SK-N-SH treated with all-trans-retinoic acid at 6 μM for 48 hours (cell line): ENCODE measurements at regions not wholly inside any gene's neighbourhood (a gene's known extent, or its start where the extent isn't known, plus 50 kb on each side); places are given as distances from the start of the nearest gene placed in this dataset.

ENCODE experiments used
- ATAC-seq: fragments of 200-7000 bp; cut with Tn5 transposase; 3 replicates; pipeline ENCODE4 v1.9.1; 2020; ENCODE audit warnings: mild to moderate bottlenecking, moderate library complexity
- ARNTL ChIP-seq: fragments of 450-650 bp; formaldehyde crosslinking; IDR thresholded peaks from 2 replicates; pipeline ENCODE4 v1.5.0; 2020; ENCODE audit warnings: low read depth, mild to moderate bottlenecking, moderate library complexity, borderline replicate concordance
- BACH2 ChIP-seq: fragments of 250-450 bp; sonication (Bioruptor Pico); IDR thresholded peaks from 2 replicates; pipeline ENCODE4 v1.9.0; 2021; ENCODE audit warnings: mild to moderate bottlenecking, borderline replicate concordance
- ESRRG ChIP-seq: fragments of 250-450 bp; sonication (Bioruptor Pico); IDR thresholded peaks from 2 replicates; pipeline ENCODE4 v1.6.1; 2021; ENCODE audit warnings: mild to moderate bottlenecking
- GLIS3 ChIP-seq: fragments of 250-450 bp; sonication (Bioruptor Pico); IDR thresholded peaks from 2 replicates; pipeline ENCODE4 v1.5.0; 2020; ENCODE audit warnings: mild to moderate bottlenecking, moderate library complexity
- ISL1 ChIP-seq: fragments of 250-450 bp; sonication (Bioruptor Pico); IDR thresholded peaks from 2 replicates; pipeline ENCODE4 v2.1.2; 2022; ENCODE audit warnings: mild to moderate bottlenecking, moderate library complexity
- OSR1 ChIP-seq: fragments of 250-450 bp; sonication (Bioruptor Pico); IDR thresholded peaks from 2 replicates; pipeline ENCODE4 v1.8.0; 2022; ENCODE audit warnings: moderate library complexity, mild to moderate bottlenecking, inconsistent platforms
- PPARA ChIP-seq: fragments of 250-450 bp; sonication (Bioruptor Pico); IDR thresholded peaks from 2 replicates; pipeline ENCODE4 v1.5.0; 2020; ENCODE audit warnings: mild to moderate bottlenecking, borderline replicate concordance
- RARB ChIP-seq: fragments of 250-450 bp; sonication (Bioruptor Pico); IDR thresholded peaks from 2 replicates; pipeline ENCODE4 v1.8.0; 2021; ENCODE audit warnings: mild to moderate bottlenecking, moderate library complexity
- SNAI2 ChIP-seq: fragments of 250-450 bp; sonication (Bioruptor Pico); IDR thresholded peaks from 2 replicates; pipeline ENCODE4 v1.5.0; 2020; ENCODE audit warnings: mild to moderate bottlenecking, moderate library complexity
- TCF4 ChIP-seq: fragments of 250-450 bp; sonication (Bioruptor Pico); IDR thresholded peaks from 2 replicates; pipeline ENCODE4 v1.8.0; 2021; ENCODE audit warnings: mild to moderate bottlenecking, moderate library complexity, borderline replicate concordance
- TOX ChIP-seq: fragments of 250-450 bp; sonication (Bioruptor Pico); IDR thresholded peaks from 2 replicates; pipeline ENCODE4 v1.8.0; 2021; ENCODE audit warnings: mild to moderate bottlenecking, moderate library complexity, borderline replicate concordance
- ZFP3 ChIP-seq: fragments of 250-450 bp; sonication (Bioruptor Pico); IDR thresholded peaks from 2 replicates; pipeline ENCODE4 v1.5.0; 2020; ENCODE audit warnings: mild to moderate bottlenecking, moderate library complexity
- ZNF565 ChIP-seq: fragments of 450-650 bp; formaldehyde crosslinking; conservative IDR thresholded peaks from 2 replicates; pipeline ENCODE4 v1.5.0; 2020; ENCODE audit warnings: low read depth, mild to moderate bottlenecking, moderate library complexity
- ZNF70 ChIP-seq: fragments of 450-650 bp; formaldehyde crosslinking; IDR thresholded peaks from 2 replicates; pipeline ENCODE4 v1.5.0; 2020; ENCODE audit warnings: mild to moderate bottlenecking, moderate library complexity
- ZNF8 ChIP-seq: fragments of 450-650 bp; formaldehyde crosslinking; IDR thresholded peaks from 2 replicates; pipeline ENCODE4 v1.5.0; 2020; ENCODE audit warnings: mild to moderate bottlenecking, moderate library complexity
- TF ChIP-seq, protein P1 (sequence below): fragments of 250-450 bp; sonication (Bioruptor Pico); IDR thresholded peaks from 2 replicates; pipeline ENCODE4 v1.8.0; 2020; ENCODE audit warnings: mild to moderate bottlenecking, moderate library complexity, borderline replicate concordance
- TF ChIP-seq, protein P2 (sequence below): fragments of 250-450 bp; sonication (Bioruptor Pico); IDR thresholded peaks from 2 replicates; pipeline ENCODE4 v1.5.0; 2020; ENCODE audit warnings: mild to moderate bottlenecking, moderate library complexity
- TF ChIP-seq, protein P3 (sequence below): fragments of 250-450 bp; sonication (Bioruptor Pico); IDR thresholded peaks from 2 replicates; pipeline ENCODE4 v1.8.0; 2021; ENCODE audit warnings: low read depth, mild to moderate bottlenecking, moderate library complexity, borderline replicate concordance
- TF ChIP-seq, protein P4 (sequence below): fragments of 250-450 bp; sonication (Bioruptor Pico); IDR thresholded peaks from 2 replicates; pipeline ENCODE4 v1.5.1; 2020; ENCODE audit warnings: low read depth, mild to moderate bottlenecking, moderate library complexity

DNA sequence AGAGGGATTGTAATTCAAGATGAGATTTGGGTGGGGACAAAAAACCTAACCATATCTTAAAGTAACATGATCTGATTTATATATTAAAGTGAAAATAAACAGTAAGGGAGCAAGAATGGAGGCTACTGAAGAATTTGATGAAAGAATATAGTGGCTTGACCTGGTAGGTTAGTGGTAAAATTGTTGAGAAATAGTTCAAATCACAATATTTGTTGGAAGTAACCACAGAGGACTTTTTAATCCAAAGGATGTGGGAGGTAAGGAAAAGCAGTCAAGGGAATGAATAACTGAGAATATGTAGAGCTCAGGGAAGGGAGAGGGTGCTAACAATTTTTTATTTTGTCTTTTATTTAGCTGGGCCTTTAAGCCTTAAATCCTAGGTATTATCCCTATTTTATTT, 139.8 kb upstream of the HS3ST1 start:
- no peak for ATAC-seq
- TF ChIP-seq, protein P1, sequence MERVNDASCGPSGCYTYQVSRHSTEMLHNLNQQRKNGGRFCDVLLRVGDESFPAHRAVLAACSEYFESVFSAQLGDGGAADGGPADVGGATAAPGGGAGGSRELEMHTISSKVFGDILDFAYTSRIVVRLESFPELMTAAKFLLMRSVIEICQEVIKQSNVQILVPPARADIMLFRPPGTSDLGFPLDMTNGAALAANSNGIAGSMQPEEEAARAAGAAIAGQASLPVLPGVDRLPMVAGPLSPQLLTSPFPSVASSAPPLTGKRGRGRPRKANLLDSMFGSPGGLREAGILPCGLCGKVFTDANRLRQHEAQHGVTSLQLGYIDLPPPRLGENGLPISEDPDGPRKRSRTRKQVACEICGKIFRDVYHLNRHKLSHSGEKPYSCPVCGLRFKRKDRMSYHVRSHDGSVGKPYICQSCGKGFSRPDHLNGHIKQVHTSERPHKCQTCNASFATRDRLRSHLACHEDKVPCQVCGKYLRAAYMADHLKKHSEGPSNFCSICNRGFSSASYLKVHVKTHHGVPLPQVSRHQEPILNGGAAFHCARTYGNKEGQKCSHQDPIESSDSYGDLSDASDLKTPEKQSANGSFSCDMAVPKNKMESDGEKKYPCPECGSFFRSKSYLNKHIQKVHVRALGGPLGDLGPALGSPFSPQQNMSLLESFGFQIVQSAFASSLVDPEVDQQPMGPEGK (CRISPR knock-in tag) = no peak

DNA sequence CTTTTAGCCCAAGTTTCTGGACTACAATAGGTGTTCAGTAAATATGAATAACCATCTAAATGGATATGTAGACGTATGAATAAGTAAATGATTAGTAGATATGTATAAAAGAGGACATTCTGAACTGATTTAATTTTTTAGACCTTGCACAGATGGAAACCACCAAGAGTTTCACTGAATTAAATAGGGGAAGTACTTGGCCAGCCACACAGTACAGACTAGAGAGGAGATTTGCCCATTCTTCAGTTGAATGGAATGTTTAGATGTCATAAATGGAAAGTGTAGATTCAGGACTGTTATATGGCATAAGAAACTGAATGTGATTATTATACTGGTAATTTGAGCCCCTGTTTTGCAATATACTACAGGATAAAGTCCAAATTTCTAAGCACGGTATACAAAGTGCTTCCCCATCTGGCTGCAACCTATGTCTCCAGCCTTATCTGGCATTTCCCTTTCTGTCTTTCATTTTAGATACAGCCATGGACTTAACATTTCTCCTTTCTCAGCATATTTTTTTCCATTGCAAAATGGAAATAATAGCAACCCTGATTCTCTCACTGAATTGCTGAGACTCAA, 137.8 kb upstream of the HS3ST1 start:
- ATAC-seq = no peak
- no peak for TF ChIP-seq RARB
- no peak for TF ChIP-seq ESRRG
- TF ChIP-seq TCF4 (CRISPR knock-in tag) = no peak
- TF ChIP-seq ARNTL (CRISPR knock-in tag) = no peak
- TF ChIP-seq ZFP3 (CRISPR knock-in tag) = no peak
- no peak for TF ChIP-seq ZNF565 (CRISPR knock-in tag)
- TF ChIP-seq PPARA (CRISPR knock-in tag) = no peak
- TF ChIP-seq, protein P1 (CRISPR knock-in tag) = no peak
- TF ChIP-seq ZNF8 (CRISPR knock-in tag) = no peak
- TF ChIP-seq ISL1 (CRISPR knock-in tag) = no peak
- TF ChIP-seq, protein P2, sequence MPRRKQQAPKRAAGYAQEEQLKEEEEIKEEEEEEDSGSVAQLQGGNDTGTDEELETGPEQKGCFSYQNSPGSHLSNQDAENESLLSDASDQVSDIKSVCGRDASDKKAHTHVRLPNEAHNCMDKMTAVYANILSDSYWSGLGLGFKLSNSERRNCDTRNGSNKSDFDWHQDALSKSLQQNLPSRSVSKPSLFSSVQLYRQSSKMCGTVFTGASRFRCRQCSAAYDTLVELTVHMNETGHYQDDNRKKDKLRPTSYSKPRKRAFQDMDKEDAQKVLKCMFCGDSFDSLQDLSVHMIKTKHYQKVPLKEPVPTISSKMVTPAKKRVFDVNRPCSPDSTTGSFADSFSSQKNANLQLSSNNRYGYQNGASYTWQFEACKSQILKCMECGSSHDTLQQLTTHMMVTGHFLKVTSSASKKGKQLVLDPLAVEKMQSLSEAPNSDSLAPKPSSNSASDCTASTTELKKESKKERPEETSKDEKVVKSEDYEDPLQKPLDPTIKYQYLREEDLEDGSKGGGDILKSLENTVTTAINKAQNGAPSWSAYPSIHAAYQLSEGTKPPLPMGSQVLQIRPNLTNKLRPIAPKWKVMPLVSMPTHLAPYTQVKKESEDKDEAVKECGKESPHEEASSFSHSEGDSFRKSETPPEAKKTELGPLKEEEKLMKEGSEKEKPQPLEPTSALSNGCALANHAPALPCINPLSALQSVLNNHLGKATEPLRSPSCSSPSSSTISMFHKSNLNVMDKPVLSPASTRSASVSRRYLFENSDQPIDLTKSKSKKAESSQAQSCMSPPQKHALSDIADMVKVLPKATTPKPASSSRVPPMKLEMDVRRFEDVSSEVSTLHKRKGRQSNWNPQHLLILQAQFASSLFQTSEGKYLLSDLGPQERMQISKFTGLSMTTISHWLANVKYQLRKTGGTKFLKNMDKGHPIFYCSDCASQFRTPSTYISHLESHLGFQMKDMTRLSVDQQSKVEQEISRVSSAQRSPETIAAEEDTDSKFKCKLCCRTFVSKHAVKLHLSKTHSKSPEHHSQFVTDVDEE = no peak
- TF ChIP-seq BACH2 = no peak
- TF ChIP-seq, protein P3, sequence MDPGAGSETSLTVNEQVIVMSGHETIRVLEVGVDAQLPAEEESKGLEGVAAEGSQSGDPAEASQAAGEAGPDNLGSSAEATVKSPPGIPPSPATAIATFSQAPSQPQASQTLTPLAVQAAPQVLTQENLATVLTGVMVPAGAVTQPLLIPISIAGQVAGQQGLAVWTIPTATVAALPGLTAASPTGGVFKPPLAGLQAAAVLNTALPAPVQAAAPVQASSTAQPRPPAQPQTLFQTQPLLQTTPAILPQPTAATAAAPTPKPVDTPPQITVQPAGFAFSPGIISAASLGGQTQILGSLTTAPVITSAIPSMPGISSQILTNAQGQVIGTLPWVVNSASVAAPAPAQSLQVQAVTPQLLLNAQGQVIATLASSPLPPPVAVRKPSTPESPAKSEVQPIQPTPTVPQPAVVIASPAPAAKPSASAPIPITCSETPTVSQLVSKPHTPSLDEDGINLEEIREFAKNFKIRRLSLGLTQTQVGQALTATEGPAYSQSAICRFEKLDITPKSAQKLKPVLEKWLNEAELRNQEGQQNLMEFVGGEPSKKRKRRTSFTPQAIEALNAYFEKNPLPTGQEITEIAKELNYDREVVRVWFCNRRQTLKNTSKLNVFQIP (CRISPR knock-in tag) = no peak

DNA sequence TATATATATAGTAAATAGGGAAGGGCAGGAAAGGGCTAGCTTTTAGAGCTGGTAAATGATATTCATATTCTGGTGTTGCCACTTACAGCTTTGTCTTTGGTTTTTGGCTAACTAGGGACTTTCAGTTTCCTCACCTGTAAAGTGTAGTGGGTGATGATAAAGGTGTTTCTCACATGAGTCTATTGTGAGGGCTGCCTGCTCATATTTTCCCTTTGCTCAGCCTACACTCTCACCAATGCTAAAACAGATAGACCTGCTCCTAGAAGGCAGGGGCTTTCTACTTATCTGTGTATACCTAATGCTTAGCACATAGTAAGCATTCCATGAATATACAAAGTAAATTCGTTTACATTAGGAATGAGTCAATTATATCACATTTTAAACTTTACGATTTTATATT, 137.2 kb upstream of the HS3ST1 start:
- no peak for ATAC-seq
- no peak for TF ChIP-seq BACH2
- no peak for TF ChIP-seq ARNTL (CRISPR knock-in tag)
- no peak for TF ChIP-seq PPARA (CRISPR knock-in tag)
- TF ChIP-seq, protein P4, sequence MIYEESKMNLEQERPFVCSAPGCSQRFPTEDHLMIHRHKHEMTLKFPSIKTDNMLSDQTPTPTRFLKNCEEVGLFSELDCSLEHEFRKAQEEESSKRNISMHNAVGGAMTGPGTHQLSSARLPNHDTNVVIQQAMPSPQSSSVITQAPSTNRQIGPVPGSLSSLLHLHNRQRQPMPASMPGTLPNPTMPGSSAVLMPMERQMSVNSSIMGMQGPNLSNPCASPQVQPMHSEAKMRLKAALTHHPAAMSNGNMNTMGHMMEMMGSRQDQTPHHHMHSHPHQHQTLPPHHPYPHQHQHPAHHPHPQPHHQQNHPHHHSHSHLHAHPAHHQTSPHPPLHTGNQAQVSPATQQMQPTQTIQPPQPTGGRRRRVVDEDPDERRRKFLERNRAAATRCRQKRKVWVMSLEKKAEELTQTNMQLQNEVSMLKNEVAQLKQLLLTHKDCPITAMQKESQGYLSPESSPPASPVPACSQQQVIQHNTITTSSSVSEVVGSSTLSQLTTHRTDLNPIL = no peak
- TF ChIP-seq ZNF70 (CRISPR knock-in tag) = no peak
- TF ChIP-seq, protein P1 (CRISPR knock-in tag) = no peak
- TF ChIP-seq TOX (CRISPR knock-in tag) = no peak
- TF ChIP-seq GLIS3 (CRISPR knock-in tag) = no peak
- no peak for TF ChIP-seq TCF4 (CRISPR knock-in tag)
- no peak for TF ChIP-seq SNAI2
- no peak for TF ChIP-seq RARB
- no peak for TF ChIP-seq ISL1 (CRISPR knock-in tag)
- no peak for TF ChIP-seq OSR1 (CRISPR knock-in tag)
- TF ChIP-seq, protein P2 = no peak
- TF ChIP-seq ZNF565 (CRISPR knock-in tag) = no peak
